Upper lobe of left lung (tissue), 6 donors: ENCODE measurements at regions not wholly inside any gene's neighbourhood (a gene's known extent, or its start where the extent isn't known, plus 50 kb on each side); places are given as distances from the start of the nearest gene placed in this dataset.

Experiments
- ATAC-seq, 2 donors: fragments of 200-7000 bp; cut with Tn5 transposase; one replicate each; pipeline ENCODE4 v1.9.1; 2022; ENCODE audit warnings: mild to moderate bottlenecking in 2 of 2, moderate library complexity in 2 of 2; ENCODE audit not compliant: low FRiP score in 2 of 2
- DNase-seq, 2 donors: peaks; one replicate each; pipeline ENCODE4 v3.0.0-alpha.2; 2019 to 2020
- H3K27ac ChIP-seq, 4 donors: fragments of 200-600 bp; sonication (generic); one replicate each; pipeline ENCODE4 v1.5.1; 2016 to 2019
- H3K27me3 ChIP-seq, 4 donors: fragments of 200-600 bp; sonication (generic); one replicate each; pipeline ENCODE4 v1.5.1; 2017 to 2019
- H3K36me3 ChIP-seq, 4 donors: fragments of 200-600 bp; sonication (generic); one replicate each; pipeline ENCODE4 v1.5.1; 2016 to 2019
- H3K4me1 ChIP-seq, 4 donors: fragments of 200-600 bp; sonication (generic); one replicate each; pipeline ENCODE4 v1.5.1; 2018 to 2019
- H3K4me3 ChIP-seq, 4 donors: fragments of 200-600 bp; sonication (generic); one replicate each; pipeline ENCODE4 v1.5.1; 2017 to 2019; ENCODE audit warnings: mild to moderate bottlenecking in 2 of 4, moderate library complexity in 1 of 4
- H3K9me3 ChIP-seq, 4 donors: fragments of 200-600 bp; sonication (generic); one replicate each; pipeline ENCODE4 v1.5.1; 2018 to 2019
- EP300 ChIP-seq, 4 donors: sonication (generic); formaldehyde crosslinking; IDR thresholded peaks; one replicate each; pipeline ENCODE4 v1.5.1; 2017; ENCODE audit warnings: antibody characterized with exemption in 4 of 4, control low read depth in 2 of 4
- POLR2A ChIP-seq, 4 donors: fragments of 450-650 bp; IDR thresholded peaks; one replicate each; pipeline ENCODE4 v1.5.1; 2016 to 2017; ENCODE audit warnings: antibody characterized with exemption in 4 of 4, mild to moderate bottlenecking in 2 of 4
- POLR2AphosphoS5 ChIP-seq, 2 donors: sonication (generic); formaldehyde crosslinking; IDR thresholded peaks; one replicate each; pipeline ENCODE4 v1.5.1; 2017; ENCODE audit warnings: antibody characterized with exemption in 2 of 2
- WGBS, 2 donors: methylation state at CpG; one replicate each; pipeline ENCODE4 v1.1.5; 2017 to 2018; 5-methylcytosine and 5-hydroxymethylcytosine counted together
- TF ChIP-seq, protein P1 (sequence below), 6 experiments: fragments of 450-650 bp in 4 of 6; fragments of 200-600 bp in 2 of 6; sonication (generic) in 2 of 6; IDR thresholded peaks; one replicate each; pipeline ENCODE4 v1.5.1; 2016 to 2019; ENCODE audit warnings: antibody characterized with exemption in 6 of 6
- donor health status: DM: no; HTN: no; CAD: no; lungs with moderate emphysema.
- donor health status: DM: no; HTN: yes; CAD: no; lungs with severe emphysema.

DNA sequence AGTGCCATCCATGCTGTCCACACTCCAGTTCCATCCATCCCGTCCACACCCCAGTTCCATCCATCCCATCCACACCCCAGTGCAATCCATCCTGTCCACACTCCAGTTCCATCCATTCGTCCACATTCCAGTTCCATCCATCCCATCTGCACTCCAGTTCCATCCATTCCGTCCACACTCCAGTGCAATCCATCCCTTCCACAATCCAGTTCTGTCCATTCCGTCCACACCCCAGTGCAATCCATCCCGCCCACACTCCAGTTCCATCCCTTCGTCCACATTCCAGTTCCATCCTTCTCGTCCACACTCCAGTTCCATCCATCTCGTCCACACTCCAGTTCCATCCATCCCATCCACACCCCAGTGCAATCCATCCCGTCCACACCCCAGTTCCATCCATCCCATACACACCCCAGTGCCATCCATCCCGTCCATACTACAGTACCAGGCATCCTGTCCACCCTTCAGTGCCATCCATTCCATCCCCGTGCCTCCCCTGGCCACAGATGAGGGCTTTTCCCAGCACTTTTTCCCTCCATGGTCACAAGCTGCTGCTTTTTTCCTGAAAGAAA is 704.0 kb downstream of the BRD1 start:
- ATAC-seq = no peak

DNA sequence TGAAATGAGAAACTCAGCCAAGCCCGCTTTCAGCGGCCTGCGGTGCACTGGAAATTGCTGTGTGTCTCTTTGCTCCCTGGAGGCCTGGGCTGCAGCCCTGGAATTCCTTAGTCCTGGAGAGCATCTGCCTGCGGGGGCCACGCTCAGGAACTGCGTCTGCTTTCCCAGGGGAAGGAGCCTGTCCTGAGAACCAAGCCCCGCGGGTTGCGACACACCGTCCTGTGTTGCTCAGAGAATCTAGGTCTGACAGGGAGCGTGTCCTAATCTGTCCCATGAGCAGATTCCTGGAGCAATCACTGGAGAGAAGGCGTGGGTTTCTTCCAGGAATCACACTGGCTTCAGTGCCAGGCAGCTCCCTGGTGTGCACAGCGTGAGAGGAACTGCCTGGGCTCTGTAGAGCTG is 708.1 kb downstream of the BRD1 start:
- DNase-seq (no peak), ATAC-seq (no peak)
- Histone ChIP-seq H3K4me3 (no peak overlapping the region), H3K9me3 (no peaks in the 10 kb centered on the region), H3K27me3 (no peaks in the 10 kb centered on the region), H3K36me3 (no peaks in the 10 kb centered on the region), H3K4me1 (no peaks in the 10 kb centered on the region), H3K27ac (no peak overlapping the region)
- TF ChIP-seq EP300 (IDR thresholded peaks at IDR 0.05) (no peak), POLR2A (IDR thresholded peaks at IDR 0.05) (no peak), POLR2AphosphoS5 (IDR thresholded peaks at IDR 0.05) (no peak)
- TF ChIP-seq, protein P1, sequence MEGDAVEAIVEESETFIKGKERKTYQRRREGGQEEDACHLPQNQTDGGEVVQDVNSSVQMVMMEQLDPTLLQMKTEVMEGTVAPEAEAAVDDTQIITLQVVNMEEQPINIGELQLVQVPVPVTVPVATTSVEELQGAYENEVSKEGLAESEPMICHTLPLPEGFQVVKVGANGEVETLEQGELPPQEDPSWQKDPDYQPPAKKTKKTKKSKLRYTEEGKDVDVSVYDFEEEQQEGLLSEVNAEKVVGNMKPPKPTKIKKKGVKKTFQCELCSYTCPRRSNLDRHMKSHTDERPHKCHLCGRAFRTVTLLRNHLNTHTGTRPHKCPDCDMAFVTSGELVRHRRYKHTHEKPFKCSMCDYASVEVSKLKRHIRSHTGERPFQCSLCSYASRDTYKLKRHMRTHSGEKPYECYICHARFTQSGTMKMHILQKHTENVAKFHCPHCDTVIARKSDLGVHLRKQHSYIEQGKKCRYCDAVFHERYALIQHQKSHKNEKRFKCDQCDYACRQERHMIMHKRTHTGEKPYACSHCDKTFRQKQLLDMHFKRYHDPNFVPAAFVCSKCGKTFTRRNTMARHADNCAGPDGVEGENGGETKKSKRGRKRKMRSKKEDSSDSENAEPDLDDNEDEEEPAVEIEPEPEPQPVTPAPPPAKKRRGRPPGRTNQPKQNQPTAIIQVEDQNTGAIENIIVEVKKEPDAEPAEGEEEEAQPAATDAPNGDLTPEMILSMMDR (IDR thresholded peaks at IDR 0.05) = no peak
- WGBS, 2 donors = 56 to 61% methylated on average over 9 to 13 of the region's 13 CpGs

More for the DNA sequence above, 704.0 kb downstream of the BRD1 start:
- Histone ChIP-seq H3K27me3 (no peaks in the 10 kb centered on the region), H3K4me3 (no peak overlapping the region), H3K4me1 (no peaks in the 10 kb centered on the region), H3K36me3 (no peaks in the 10 kb centered on the region), H3K9me3 (no peaks in the 10 kb centered on the region), H3K27ac (no peak overlapping the region)
- TF ChIP-seq POLR2AphosphoS5 (IDR thresholded peaks at IDR 0.05) (no peak), POLR2A (IDR thresholded peaks at IDR 0.05) (no peak)
- DNase-seq = no peak
- 72 to 79% methylated on average over 11 of the region's 11 CpGs for WGBS, 2 donors

DNA sequence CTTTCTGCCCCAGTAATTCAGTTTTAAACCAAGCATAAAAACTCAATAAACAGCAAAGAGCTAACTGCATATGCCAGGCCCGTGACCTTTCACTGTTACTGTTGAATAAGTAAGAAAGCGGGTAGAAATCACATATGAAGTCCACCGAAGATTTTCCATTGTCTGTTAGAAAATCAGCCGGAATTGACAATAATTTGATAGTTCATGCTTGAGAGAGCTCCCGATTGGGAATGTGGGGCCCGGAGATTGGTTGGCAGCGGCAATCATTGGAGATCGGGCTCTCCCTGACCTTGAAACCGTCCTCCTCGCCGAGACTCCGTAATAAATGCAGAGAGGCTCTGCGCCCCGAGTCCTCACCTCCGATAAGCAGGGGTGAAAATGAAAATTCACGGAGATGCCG is 709.6 kb downstream of the BRD1 start:
- Histone ChIP-seq H3K27me3 (no peaks in the 10 kb centered on the region), H3K36me3 (no peaks in the 10 kb centered on the region), H3K4me3 (no peak overlapping the region), H3K27ac (no peak overlapping the region), H3K9me3 (no peaks in the 10 kb centered on the region), H3K4me1 (no peaks in the 10 kb centered on the region)
- ATAC-seq (no peak), DNase-seq (no peak)
- 90 to 92% methylated on average over 17 of the region's 17 CpGs for WGBS, 2 donors
- no peak for TF ChIP-seq EP300 (IDR thresholded peaks at IDR 0.05)

DNA sequence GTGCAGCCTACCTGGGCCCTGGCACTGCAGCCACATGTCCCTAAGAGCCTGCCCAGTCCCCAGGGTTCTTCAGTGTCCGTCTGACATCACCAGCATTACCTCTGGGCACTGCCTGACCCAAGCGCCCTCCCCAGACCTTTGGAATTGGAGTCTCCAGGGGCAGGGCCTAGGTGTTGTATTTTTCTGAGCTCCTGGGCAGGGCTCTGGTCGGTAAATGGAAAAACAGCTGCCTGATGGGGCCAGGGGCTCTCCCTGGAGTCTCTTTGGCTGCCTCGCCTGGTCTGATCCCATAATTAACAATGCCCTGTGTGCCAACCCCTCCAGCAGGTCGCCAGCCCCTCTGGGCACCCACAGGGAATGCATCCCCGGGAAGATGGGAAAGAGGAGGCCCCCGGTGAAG is 710.2 kb downstream of the BRD1 start:
- no peaks in the 10 kb centered on the region for H3K27me3 ChIP-seq
- H3K36me3 ChIP-seq = no peaks in the 10 kb centered on the region
- no peak overlapping the region for H3K27ac ChIP-seq
- no peaks in the 10 kb centered on the region for H3K4me1 ChIP-seq
- DNase-seq (no peak), ATAC-seq (no peak)
- H3K4me3 ChIP-seq = no peak overlapping the region
- 80 to 87% methylated on average over 6 to 7 of the region's 7 CpGs for WGBS, 2 donors
- H3K9me3 ChIP-seq = no peaks in the 10 kb centered on the region
- no peak for TF ChIP-seq POLR2AphosphoS5 (IDR thresholded peaks at IDR 0.05)
- no peak for TF ChIP-seq POLR2A (IDR thresholded peaks at IDR 0.05)
- TF ChIP-seq EP300 (IDR thresholded peaks at IDR 0.05) = no peak
- TF ChIP-seq, protein P1 (IDR thresholded peaks at IDR 0.05) = no peak

DNA sequence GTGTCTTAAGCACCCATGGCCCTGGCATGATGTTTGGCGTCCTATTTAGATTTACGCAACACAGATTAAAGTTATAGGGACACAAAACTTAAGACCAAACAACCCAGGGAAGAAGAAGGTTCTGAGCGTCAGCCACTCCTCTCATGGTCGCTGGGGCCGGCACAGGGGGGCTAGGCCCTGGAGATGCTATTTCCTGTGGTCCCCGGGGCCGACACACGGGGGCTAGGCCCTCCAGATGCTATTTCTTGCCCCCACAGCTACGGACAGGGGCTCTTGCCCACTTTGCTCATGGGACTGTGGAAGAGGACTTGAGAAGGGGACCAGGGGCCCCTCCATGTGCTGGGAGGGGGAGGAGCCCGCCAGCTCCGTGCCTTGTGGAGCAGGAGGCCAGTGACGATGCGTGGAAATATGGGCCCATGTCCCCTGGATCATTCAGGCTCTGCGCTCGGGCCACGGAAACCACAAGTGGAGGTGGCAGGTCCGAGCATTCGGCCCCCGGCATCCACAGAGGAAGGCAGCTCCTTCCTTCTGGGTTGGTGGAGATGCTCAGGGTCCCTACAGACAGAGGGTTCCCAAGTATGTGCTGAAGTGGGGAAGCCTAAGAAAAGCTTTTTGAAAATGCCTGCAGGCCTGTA is 711.1 kb downstream of the BRD1 start:
- H3K4me1 ChIP-seq = no peaks in the 10 kb centered on the region
- H3K9me3 ChIP-seq = no peaks in the 10 kb centered on the region
- ATAC-seq (no peak), DNase-seq (no peak)
- WGBS, 2 donors = 82 to 87% methylated on average over 12 to 19 of the region's 19 CpGs
- TF ChIP-seq POLR2AphosphoS5 (IDR thresholded peaks at IDR 0.05) (no peak), EP300 (IDR thresholded peaks at IDR 0.05) (no peak), POLR2A (IDR thresholded peaks at IDR 0.05) (no peak)
- TF ChIP-seq, protein P1 (IDR thresholded peaks at IDR 0.05) = no peak
- no peaks in the 10 kb centered on the region for H3K27me3 ChIP-seq
- no peak overlapping the region for H3K27ac ChIP-seq
- no peaks in the 10 kb centered on the region for H3K36me3 ChIP-seq
- H3K4me3 ChIP-seq = no peak overlapping the region

DNA sequence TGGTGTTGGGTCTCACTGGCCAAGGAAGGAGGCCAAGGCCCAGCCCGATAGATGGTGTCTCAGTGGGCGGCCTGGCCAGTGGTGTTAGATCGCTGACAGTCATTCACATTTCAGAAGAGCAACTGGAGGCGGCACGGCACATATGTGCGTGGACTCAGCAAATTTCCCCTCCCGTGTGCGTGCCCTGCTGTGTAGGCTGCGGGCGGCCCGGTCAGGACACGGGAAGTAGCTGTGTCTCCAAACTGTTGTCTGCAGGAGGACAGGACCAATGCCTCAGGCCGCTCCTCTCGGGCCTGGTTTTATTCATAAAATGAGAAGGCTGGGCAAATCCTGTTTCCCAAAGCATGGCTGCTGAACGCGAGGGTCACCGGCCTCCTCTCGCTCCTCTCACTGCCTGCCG is 711.7 kb downstream of the BRD1 start:
- no peaks in the 10 kb centered on the region for H3K4me1 ChIP-seq
- WGBS, 2 donors = 92 to 94% methylated on average over 19 of the region's 19 CpGs
- no peaks in the 10 kb centered on the region for H3K36me3 ChIP-seq
- no peaks in the 10 kb centered on the region for H3K9me3 ChIP-seq
- no peak overlapping the region for H3K27ac ChIP-seq
- H3K27me3 ChIP-seq = no peaks in the 10 kb centered on the region
- no peak for ATAC-seq
- TF ChIP-seq EP300 (IDR thresholded peaks at IDR 0.05) (no peak), POLR2A (IDR thresholded peaks at IDR 0.05) (no peak), POLR2AphosphoS5 (IDR thresholded peaks at IDR 0.05) (no peak)
- TF ChIP-seq, protein P1 (IDR thresholded peaks at IDR 0.05) = no peak
- H3K4me3 ChIP-seq = no peak overlapping the region
- DNase-seq = no peak
